GM19455 (cell line): ENCODE measurements at regions not wholly inside any gene's neighbourhood (a gene's known extent, or its start where the extent isn't known, plus 50 kb on each side); places are given as distances from the start of the nearest gene placed in this dataset.

Source experiments
- ATAC-seq: cut with Tn5 transposase; IDR thresholded peaks from one replicate; pipeline ENCODE4 v1.9.1; 2021; ENCODE audit not compliant: unreplicated experiment

DNA sequence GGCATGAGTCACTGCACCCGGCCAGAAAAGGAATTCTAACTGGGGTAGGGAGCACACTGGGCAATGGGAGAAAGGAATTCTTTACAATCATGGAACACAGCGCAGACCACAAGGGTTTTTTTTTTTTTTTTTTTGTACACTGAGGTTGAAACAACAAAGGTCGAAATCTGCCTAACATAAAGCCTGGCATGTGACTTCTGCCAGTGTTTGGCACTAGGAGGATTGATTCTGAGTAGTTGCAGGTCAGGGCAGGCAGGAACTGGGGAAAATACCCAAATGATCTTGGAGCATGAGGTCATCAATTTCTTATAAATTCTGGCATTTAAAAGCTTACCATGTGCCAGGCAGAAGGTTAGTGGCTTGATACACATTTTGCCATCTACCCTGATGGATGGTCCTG lies 202.0 kb upstream of the SNX19 start:
- ATAC-seq = no peak

GRCh38 chr11:131121426-131122333 lies 205.4 kb upstream of the SNX19 start:
- no peak for ATAC-seq

DNA sequence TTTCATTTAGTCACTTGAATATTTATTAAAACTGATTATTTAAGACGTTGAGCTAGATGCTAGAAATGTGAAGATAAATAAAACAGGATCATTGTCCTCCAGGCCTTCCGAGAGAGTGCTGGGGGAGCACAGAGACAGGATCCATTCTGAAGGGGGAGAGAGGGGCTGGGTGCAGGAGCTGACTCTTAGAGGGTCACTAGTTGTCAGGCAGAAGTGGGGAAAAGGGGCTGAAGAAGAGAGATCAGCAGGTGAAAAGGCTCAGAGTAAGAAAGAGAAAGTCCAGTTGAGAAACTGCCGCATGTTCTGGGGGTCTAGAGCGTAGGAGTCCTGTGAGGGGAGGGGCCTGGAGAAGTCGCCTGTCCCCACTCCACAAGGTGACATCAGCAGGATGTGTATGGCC lies 206.2 kb upstream of the SNX19 start:
- ATAC-seq = no peak

- no peak for ATAC-seq
These were observed 213.2 kb upstream of the SNX19 start for GRCh38 chr11:131129474-131129873.

DNA sequence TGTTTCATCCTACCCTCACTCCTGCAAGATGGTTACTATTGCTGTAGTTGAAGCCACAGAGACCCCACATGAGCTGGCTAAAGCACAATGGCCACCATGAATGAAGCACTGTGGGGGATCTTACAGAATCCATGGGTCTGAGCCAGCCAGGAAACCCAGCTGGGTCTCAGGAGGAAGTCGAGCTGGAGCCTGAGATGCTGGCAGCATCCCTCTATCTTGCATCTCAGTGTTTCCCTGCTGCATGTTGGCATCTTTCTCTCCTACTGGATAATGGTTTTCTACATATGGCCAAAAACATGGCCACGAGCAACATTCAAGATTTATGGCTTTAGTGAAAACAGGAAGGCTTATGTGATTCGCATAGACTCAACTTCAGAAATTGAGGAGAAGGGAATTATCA lies 219.3 kb upstream of the SNX19 start:
- ATAC-seq = no peak

- ATAC-seq = no peak
These were observed 220.2 kb upstream of the SNX19 start for GRCh38 chr11:131136486-131136885.

DNA sequence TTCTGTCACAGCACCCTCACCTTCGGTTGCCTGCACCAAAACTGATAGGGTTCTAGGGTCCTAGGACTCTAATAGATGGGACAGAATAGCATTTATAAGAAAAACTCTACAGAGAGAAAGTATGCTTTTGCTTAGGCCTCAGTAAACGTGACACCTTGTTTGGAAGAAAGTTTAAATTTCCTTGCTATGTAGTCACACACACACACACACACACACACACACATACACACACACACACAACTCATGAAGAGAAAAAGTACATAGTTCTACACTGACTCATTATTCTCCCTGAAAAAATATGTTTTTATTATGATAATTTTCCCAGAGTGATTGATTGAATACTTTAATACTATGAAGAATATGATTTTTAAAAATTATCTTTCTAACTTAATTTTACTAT lies 220.8 kb upstream of the SNX19 start:
- no peak for ATAC-seq

DNA sequence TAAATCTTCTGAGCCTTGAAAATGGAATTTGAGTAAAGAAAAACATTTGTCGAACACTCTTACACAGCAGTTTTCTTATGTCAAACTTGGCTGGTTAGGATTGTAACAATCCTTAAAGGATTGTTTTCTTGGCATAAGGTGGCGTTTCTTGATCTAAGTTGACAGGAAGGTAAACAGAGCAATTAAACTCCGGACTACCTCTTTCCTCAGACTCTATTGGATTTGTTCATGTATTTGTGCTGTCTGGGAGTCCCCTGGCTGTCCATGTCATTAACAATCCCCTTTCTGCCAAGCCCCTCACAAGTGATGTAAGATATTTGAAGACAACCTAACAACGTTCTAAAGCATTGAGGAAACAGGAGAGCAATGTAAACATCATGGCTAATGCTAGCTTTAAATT lies 222.5 kb upstream of the SNX19 start:
- no peak for ATAC-seq

DNA sequence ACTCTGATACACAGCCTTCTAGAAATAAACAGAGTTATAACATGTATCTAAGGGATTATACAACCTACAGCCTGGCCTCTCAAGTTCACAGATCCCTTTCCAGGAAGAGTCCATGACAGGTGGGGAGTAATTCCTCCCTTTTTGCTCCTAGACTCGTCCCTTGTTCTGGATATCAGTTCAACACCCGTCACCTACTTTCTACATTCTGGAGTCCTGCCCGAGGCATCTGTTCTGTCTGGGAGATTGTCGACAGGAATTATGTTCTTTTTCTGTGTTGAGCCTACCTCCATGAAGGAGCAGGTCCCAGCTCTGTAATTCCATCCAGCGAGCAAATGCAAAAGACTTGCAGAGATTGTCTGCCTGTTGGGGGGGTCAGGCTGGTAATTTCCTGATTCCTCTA lies 224.6 kb upstream of the NTM start:
- no peak for ATAC-seq

GRCh38 chr11:131146827-131147490 lies 223.5 kb upstream of the NTM start:
- ATAC-seq = no peak

- no peak for ATAC-seq
These were observed 216.1 kb upstream of the NTM start for GRCh38 chr11:131154351-131154750.

- ATAC-seq = no peak
These were observed 212.7 kb upstream of the NTM start for GRCh38 chr11:131157678-131158077.

DNA sequence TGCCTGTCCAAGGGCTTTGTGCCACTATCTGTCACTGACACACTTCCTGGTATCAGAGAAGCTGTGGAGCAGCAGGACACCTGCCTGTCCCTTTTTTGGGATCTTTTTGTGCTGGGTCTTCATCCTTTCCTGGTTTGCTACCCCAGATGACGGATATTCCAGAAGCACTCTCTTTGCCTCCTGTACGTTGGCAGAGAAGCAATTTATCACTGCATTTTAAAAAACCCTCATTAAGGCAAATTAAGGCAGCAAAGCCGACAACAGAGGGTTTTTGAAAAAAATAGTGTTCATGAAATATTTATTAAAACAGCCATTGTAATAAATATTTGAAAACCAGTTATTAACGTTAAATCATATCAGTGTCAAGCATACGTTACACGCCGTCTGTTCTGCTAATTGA lies 209.6 kb upstream of the NTM start:
- no peak for ATAC-seq

- no peak for ATAC-seq
These were observed 206.8 kb upstream of the NTM start for GRCh38 chr11:131163613-131164012.

DNA sequence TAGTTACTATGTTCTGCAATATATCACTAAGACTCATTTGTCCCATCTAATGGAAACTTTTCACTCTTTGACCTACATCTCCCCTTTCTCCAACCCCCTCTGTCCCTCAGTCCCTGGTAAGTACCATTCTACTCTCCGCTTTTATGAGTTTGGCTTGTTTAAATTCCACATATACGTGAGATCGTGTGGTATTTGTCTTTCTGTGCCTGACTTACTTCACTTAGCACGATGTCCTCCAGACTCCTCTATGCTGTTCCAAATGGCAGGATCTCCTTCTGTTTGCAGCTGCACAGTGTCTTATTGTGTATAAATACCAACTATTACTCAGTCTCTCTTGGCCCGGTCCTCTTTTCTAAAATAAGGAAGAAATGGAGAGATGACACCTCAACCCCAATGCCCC lies 205.4 kb upstream of the NTM start:
- ATAC-seq = no peak

DNA sequence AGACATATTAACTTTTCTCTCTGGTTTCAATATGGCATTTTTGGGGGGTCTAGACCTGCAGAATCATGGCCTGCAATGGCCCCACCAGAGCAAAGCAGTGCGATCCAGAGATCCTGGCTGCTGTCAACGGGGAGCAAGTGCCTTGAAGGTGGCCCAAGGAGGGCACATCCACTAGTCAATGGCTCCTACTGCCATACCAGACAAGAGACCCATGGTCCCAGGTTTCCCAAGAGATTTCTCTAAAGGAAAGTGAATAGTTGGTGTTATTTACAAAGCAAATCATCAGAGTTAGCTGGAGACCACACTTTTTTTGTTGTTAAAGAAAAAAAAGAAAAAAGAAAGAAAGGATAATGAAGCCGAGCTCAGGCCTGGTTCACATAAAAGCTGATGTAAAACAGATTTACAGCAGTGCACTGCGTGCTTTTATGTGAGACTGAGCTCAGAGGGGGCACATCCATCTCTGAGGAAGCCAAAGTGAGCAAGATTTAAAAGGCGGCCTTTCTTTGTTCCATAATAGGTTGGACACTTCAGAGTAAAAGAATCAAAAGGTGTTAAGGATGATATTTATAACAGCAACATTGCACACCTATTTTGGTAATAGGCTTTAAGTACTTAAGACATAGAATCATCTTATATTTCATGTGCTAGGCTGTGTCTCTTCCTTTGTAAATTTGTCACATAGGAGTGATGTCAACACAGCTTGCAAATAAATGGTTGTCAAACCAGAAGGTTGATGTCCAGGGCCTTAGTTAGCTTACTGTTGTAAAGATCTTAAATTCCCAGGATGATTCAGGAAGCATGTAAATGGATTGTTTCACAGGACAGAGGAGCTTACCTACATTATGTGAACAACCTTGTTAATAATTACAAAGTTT lies 201.3 kb upstream of the NTM start:
- no peak for ATAC-seq

DNA sequence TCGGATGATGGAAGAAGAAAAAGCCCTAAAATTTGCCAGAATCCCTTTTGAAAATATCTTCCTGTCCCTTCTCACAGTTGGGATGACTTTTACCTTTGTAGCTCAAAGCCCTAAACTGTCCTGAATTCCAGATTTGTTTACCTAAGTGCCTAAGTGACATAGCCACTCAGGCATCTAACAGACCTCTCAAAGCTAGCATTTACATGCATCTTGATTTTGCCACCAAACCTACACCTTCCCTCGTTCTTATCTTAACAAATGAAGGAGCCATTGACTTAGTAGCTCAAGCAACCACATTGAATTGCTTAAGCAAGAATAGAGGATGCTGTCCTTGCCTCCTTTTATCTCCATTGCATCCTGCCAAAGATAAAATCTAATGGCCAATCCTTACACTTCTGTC lies 198.4 kb upstream of the NTM start:
- no peak for ATAC-seq

DNA sequence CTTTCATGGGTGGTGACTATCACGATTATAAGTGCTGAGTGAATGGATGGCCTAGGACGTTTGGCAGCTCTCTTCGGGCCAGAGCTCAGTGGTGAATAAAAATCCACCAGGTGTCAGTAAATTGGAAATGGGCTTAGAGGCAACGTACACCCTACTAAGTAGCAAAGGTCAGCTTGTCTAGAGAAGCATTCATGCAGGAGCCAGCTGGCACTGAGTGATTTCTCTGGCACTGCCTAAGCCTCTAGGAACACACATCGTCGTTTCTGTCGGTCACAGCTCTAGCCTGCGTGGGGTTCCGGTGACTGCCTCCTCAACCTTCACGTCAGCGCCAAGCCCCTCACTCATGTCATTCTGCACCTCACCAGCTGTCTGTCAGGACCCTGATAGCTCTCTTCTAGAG lies 192.4 kb upstream of the NTM start:
- no peak for ATAC-seq

- ATAC-seq = no peak
These were observed 191.8 kb upstream of the NTM start for GRCh38 chr11:131178596-131178995.

GRCh38 chr11:131179836-131180235 lies 190.6 kb upstream of the NTM start:
- ATAC-seq = no peak

DNA sequence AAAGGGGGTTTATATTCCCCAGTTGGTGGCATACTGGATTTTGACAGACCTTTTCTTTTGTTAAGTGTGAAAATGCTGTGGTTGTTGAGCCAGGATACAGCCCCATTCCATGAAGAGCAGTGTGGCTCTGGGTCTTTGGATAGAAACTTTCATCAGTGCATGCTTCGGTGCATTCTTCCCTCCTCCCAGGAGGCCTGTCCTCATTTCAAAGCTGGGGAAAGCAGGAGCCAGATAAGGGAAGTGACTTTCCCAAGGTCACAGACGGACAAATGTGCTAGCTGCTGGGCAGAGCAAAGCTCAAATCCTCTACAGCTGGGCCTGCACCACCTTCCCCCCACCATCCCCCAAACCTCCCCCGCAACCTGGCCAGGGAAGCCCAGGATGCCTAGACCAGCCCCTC lies 184.5 kb upstream of the NTM start:
- ATAC-seq = no peak
